Common myeloid progenitor, CD34-positive (primary cell): ENCODE measurements at regions not wholly inside any gene's neighbourhood (a gene's known extent, or its start where the extent isn't known, plus 50 kb on each side); places are given as distances from the start of the nearest gene placed in this dataset.

Experiments
- CTCF ChIA-PET: fragments of 350-600 bp; sonication (Branson Sonifier 250); formaldehyde crosslinking; loops from one replicate; lab custom pipeline; 2021; ENCODE audit warnings: antibody characterized with exemption; lab: Charles Lee
- POLR2A ChIA-PET: fragments of 350-600 bp; sonication (Branson Sonifier 250); formaldehyde crosslinking; loops from one replicate; lab custom pipeline; 2021; ENCODE audit warnings: antibody characterized with exemption; lab: Charles Lee
- DNase-seq, 3 donors: peaks; one replicate each; pipeline versions ENCODE4 v3.0.0 to v3.0.0-alpha.2; 2013
- H3K27ac ChIP-seq, 2 experiments: 1 replicate in 1 of 2; 2 replicates in 1 of 2; pipeline ENCODE4 v1.7.0; 2013; ENCODE audit warnings: inconsistent platforms in 2 of 2, low read length in 2 of 2, mild to moderate bottlenecking in 2 of 2, low read depth in 1 of 2, moderate library complexity in 1 of 2; ENCODE audit not compliant: severe bottlenecking in 2 of 2, insufficient read depth in 1 of 2, poor library complexity in 1 of 2
- H3K27me3 ChIP-seq, 5 experiments: replicated peaks in 2 of 5; 1 replicate in 3 of 5; 2 replicates in 2 of 5; pipeline versions ENCODE4 v1.6.1 to v1.7.0; 2013; ENCODE audit warnings: low read length in 4 of 5, mild to moderate bottlenecking in 2 of 5, moderate library complexity in 2 of 5, inconsistent platforms in 1 of 5; ENCODE audit not compliant: insufficient read depth in 5 of 5, control insufficient read depth in 4 of 5
- H3K36me3 ChIP-seq, 4 experiments: 1 replicate in 2 of 4; 2 replicates in 2 of 4; pipeline versions ENCODE4 v1.6.1 to v1.7.0; 2013; ENCODE audit warnings: low read length in 3 of 4, control low read depth in 1 of 4, mild to moderate bottlenecking in 1 of 4; ENCODE audit not compliant: control insufficient read depth in 4 of 4, insufficient read depth in 4 of 4
- H3K4me1 ChIP-seq, 4 experiments: 1 replicate in 3 of 4; 2 replicates in 1 of 4; pipeline versions ENCODE4 v1.6.1 to v1.7.1; 2013; ENCODE audit warnings: low read length in 3 of 4, mild to moderate bottlenecking in 3 of 4, control low read depth in 1 of 4, inconsistent platforms in 1 of 4, moderate library complexity in 1 of 4; ENCODE audit not compliant: control insufficient read depth in 4 of 4, insufficient read depth in 4 of 4; ENCODE audit errors: control extremely low read depth in 1 of 4
- H3K4me3 ChIP-seq, 7 experiments: 1 replicate in 4 of 7; 2 replicates in 3 of 7; pipeline versions ENCODE4 v1.5.1 to v1.7.0; 2013; ENCODE audit warnings: mild to moderate bottlenecking in 7 of 7, low read length in 6 of 7, moderate library complexity in 6 of 7, inconsistent platforms in 2 of 7, low read depth in 2 of 7, control low read depth in 1 of 7; ENCODE audit not compliant: insufficient read depth in 4 of 7, control insufficient read depth in 1 of 7; ENCODE audit errors: extremely low read depth in 1 of 7
- H3K9me3 ChIP-seq, 5 experiments: 1 replicate in 4 of 5; 2 replicates in 1 of 5; pipeline versions ENCODE4 v1.6.1 to v1.7.1; 2013; ENCODE audit warnings: low read length in 4 of 5, mild to moderate bottlenecking in 2 of 5, inconsistent platforms in 1 of 5, low read depth in 1 of 5, moderate library complexity in 1 of 5; ENCODE audit not compliant: control insufficient read depth in 4 of 5, insufficient read depth in 2 of 5; ENCODE audit errors: control extremely low read depth in 1 of 5
- WGBS: methylation state at CpG from one replicate; pipeline ENCODE4 v1.1.5; 2013; ENCODE audit not compliant: insufficient coverage; 5-methylcytosine and 5-hydroxymethylcytosine counted together

- no peaks in the 10 kb centered on the region for H3K27me3 ChIP-seq
- H3K4me1 ChIP-seq, result no peaks in the 10 kb centered on the region
- H3K4me3 ChIP-seq, result no peak overlapping the region
- H3K27ac ChIP-seq, result no peak overlapping the region
- CTCF ChIA-PET, result no interaction called here
- DNase-seq, result no peak
- POLR2A ChIA-PET, result no interaction called here
- WGBS, result 38% methylated on average over 1 of the region's 2 CpGs
- peaks cover 0 to 23% (median 2%) of the 10 kb centered on the region in 5 experiments for H3K9me3 ChIP-seq
- H3K36me3 ChIP-seq, result no peaks in the 10 kb centered on the region
Measured at GRCh38 chr16:35187665-35188225, 1728.3 kb downstream of the TP53TG3F start.

- Histone ChIP-seq H3K27ac (no peak overlapping the region), H3K36me3 (no peaks in the 10 kb centered on the region), H3K4me1 (no peaks in the 10 kb centered on the region), H3K9me3 (peaks cover 0 to 18% (median 2%) of the 10 kb centered on the region in 5 experiments), H3K27me3 (no peaks in the 10 kb centered on the region), H3K4me3 (no peak overlapping the region)
- DNase-seq, result no peak
- POLR2A ChIA-PET, result no interaction called here
- CTCF ChIA-PET, result no interaction called here
- WGBS, result 66% methylated on average over 5 of the region's 8 CpGs
Measured at GRCh38 chr16:35188288-35189155, 1729.1 kb downstream of the TP53TG3F start.

GRCh38 chr16:35192993-35193392 is 1733.6 kb downstream of the TP53TG3F start:
- Histone ChIP-seq H3K9me3 (peaks cover 0 to 6% (median 4%) of the 10 kb centered on the region in 5 experiments), H3K4me1 (no peaks in the 10 kb centered on the region), H3K27ac (no peak overlapping the region), H3K36me3 (no peaks in the 10 kb centered on the region), H3K27me3 (no peaks in the 10 kb centered on the region), H3K4me3 (no peak overlapping the region)
- ChIA-PET CTCF (no interaction called here), POLR2A (no interaction called here)
- no peak for DNase-seq
- WGBS, result 100% methylated on average over 2 of the region's 4 CpGs

GRCh38 chr16:35193956-35194355 is 1734.5 kb downstream of the TP53TG3F start:
- POLR2A ChIA-PET, result no interaction called here
- Histone ChIP-seq H3K36me3 (no peaks in the 10 kb centered on the region), H3K4me3 (no peak overlapping the region), H3K4me1 (no peaks in the 10 kb centered on the region), H3K27me3 (no peaks in the 10 kb centered on the region), H3K9me3 (peaks cover 0 to 5% (median 3%) of the 10 kb centered on the region in 5 experiments), H3K27ac (no peak overlapping the region)
- no peak for DNase-seq
- WGBS, result 71% methylated on average over 3 of the region's 3 CpGs
- CTCF ChIA-PET, result no interaction called here

- ChIA-PET CTCF (no interaction called here), POLR2A (no interaction called here)
- Histone ChIP-seq H3K27me3 (no peaks in the 10 kb centered on the region), H3K36me3 (no peaks in the 10 kb centered on the region), H3K9me3 (peaks cover 0 to 5% (median 3%) of the 10 kb centered on the region in 5 experiments), H3K4me3 (no peak overlapping the region), H3K4me1 (no peaks in the 10 kb centered on the region), H3K27ac (no peak overlapping the region)
- DNase-seq, result no peak
- WGBS, result 63% methylated on average over 5 of the region's 5 CpGs
Measured at GRCh38 chr16:35194681-35195080, 1735.3 kb downstream of the TP53TG3F start.

- no peak overlapping the region for H3K27ac ChIP-seq
- ChIA-PET POLR2A (no interaction called here), CTCF (no interaction called here)
- no peaks in the 10 kb centered on the region for H3K27me3 ChIP-seq
- H3K4me3 ChIP-seq, result no peak overlapping the region
- no peaks in the 10 kb centered on the region for H3K4me1 ChIP-seq
- H3K36me3 ChIP-seq, result no peaks in the 10 kb centered on the region
- DNase-seq, result no peak
- H3K9me3 ChIP-seq, result peaks cover 0 to 5% (median 3%) of the 10 kb centered on the region in 5 experiments
- 82% methylated on average over 21 of the region's 29 CpGs for WGBS
Measured at GRCh38 chr16:35195173-35195863, 1735.9 kb downstream of the TP53TG3F start.

GRCh38 chr16:35195864-35196216 is 1736.4 kb downstream of the TP53TG3F start:
- H3K36me3 ChIP-seq, result no peaks in the 10 kb centered on the region
- CTCF ChIA-PET, result no interaction called here
- whole genome bisulfite sequencing, result 91% methylated on average over 14 of the region's 15 CpGs

More at GRCh38 chr16:35195864-35196216, 1736.4 kb downstream of the TP53TG3F start:
- Histone ChIP-seq H3K27me3 (no peaks in the 10 kb centered on the region), H3K9me3 (peaks cover 0 to 6% (median 3%) of the 10 kb centered on the region in 5 experiments), H3K4me3 (no peak overlapping the region), H3K4me1 (no peaks in the 10 kb centered on the region), H3K27ac (no peak overlapping the region)
- no peak for DNase-seq
- POLR2A ChIA-PET, result no interaction called here
